ENCODE measurements at regions not wholly inside any gene's neighbourhood (a gene's known extent, or its start where the extent isn't known, plus 50 kb on each side); places are given as distances from the start of the nearest gene placed in this dataset.

GRCh38 chr10:52915391-52915790 lies 142.8 kb upstream of the MBL2 start:
- no peaks in the 10 kb centered on the region for H3K36me3 Mint-ChIP-seq (ENCODE audit: low read depth, unreplicated experiment)
- no peaks in the 10 kb centered on the region for H3K4me1 Mint-ChIP-seq (ENCODE audit: unreplicated experiment)
- no peaks in the 10 kb centered on the region for H3K27me3 Mint-ChIP-seq (ENCODE audit: unreplicated experiment)
- no peak for TF ChIP-seq CTCF (IDR thresholded peaks at IDR 0.05; ENCODE audit: unreplicated experiment)
- DNase-seq (ENCODE audit: low spot score): no peak
- no peaks in the 10 kb centered on the region for H3K9me3 Mint-ChIP-seq (ENCODE audit: unreplicated experiment)
- no peak overlapping the region for H3K4me3 Mint-ChIP-seq (ENCODE audit: unreplicated experiment)
- H3K27ac Mint-ChIP-seq (ENCODE audit: unreplicated experiment): no peak overlapping the region

- Mint-ChIP-seq H3K4me3 (ENCODE audit: unreplicated experiment) (no peak overlapping the region), H3K36me3 (ENCODE audit: low read depth, unreplicated experiment) (no peaks in the 10 kb centered on the region), H3K27ac (ENCODE audit: unreplicated experiment) (no peak overlapping the region), H3K4me1 (ENCODE audit: unreplicated experiment) (peaks cover 4% of the 10 kb centered on the region), H3K27me3 (ENCODE audit: unreplicated experiment) (no peaks in the 10 kb centered on the region), H3K9me3 (ENCODE audit: unreplicated experiment) (no peaks in the 10 kb centered on the region)
- TF ChIP-seq CTCF (IDR thresholded peaks at IDR 0.05; ENCODE audit: unreplicated experiment): no peak
- DNase-seq (ENCODE audit: low spot score): no peak
Observed at GRCh38 chr10:52911163-52911562, 138.6 kb upstream of the MBL2 start.

GRCh38 chr10:52908478-52908877 lies 135.9 kb upstream of the MBL2 start:
- Mint-ChIP-seq H3K4me1 (ENCODE audit: unreplicated experiment) (peaks cover 4% of the 10 kb centered on the region), H3K27ac (ENCODE audit: unreplicated experiment) (no peak overlapping the region), H3K27me3 (ENCODE audit: unreplicated experiment) (no peaks in the 10 kb centered on the region), H3K36me3 (ENCODE audit: low read depth, unreplicated experiment) (no peaks in the 10 kb centered on the region), H3K9me3 (ENCODE audit: unreplicated experiment) (no peaks in the 10 kb centered on the region), H3K4me3 (ENCODE audit: unreplicated experiment) (no peak overlapping the region)
- no peak for DNase-seq (ENCODE audit: low spot score)
- no peak for TF ChIP-seq CTCF (IDR thresholded peaks at IDR 0.05; ENCODE audit: unreplicated experiment)

GRCh38 chr10:52906046-52906445 lies 133.5 kb upstream of the MBL2 start:
- Mint-ChIP-seq H3K27ac (ENCODE audit: unreplicated experiment) (no peak overlapping the region), H3K27me3 (ENCODE audit: unreplicated experiment) (no peaks in the 10 kb centered on the region), H3K4me1 (ENCODE audit: unreplicated experiment) (peaks cover 4% of the 10 kb centered on the region), H3K9me3 (ENCODE audit: unreplicated experiment) (no peaks in the 10 kb centered on the region), H3K4me3 (ENCODE audit: unreplicated experiment) (no peak overlapping the region), H3K36me3 (ENCODE audit: low read depth, unreplicated experiment) (no peaks in the 10 kb centered on the region)
- no peak for DNase-seq (ENCODE audit: low spot score)
- TF ChIP-seq CTCF (IDR thresholded peaks at IDR 0.05; ENCODE audit: unreplicated experiment): no peak

GRCh38 chr10:52903397-52903938 lies 130.9 kb upstream of the MBL2 start:
- Mint-ChIP-seq H3K27ac (ENCODE audit: unreplicated experiment) (no peak overlapping the region), H3K9me3 (ENCODE audit: unreplicated experiment) (no peaks in the 10 kb centered on the region), H3K4me3 (ENCODE audit: unreplicated experiment) (no peak overlapping the region), H3K36me3 (ENCODE audit: low read depth, unreplicated experiment) (no peaks in the 10 kb centered on the region), H3K27me3 (ENCODE audit: unreplicated experiment) (no peaks in the 10 kb centered on the region), H3K4me1 (ENCODE audit: unreplicated experiment) (peaks cover 4% of the 10 kb centered on the region)
- TF ChIP-seq CTCF (IDR thresholded peaks at IDR 0.05; ENCODE audit: unreplicated experiment): no peak
- no peak for DNase-seq (ENCODE audit: low spot score)
